PC-9 (cell line): ENCODE measurements at regions not wholly inside any gene's neighbourhood (a gene's known extent, or its start where the extent isn't known, plus 50 kb on each side); places are given as distances from the start of the nearest gene placed in this dataset.

ENCODE experiments used
- BruUV-seq: library from RNA; stranded (reverse); fragments of 400-500 nt; replicated peaks from 2 replicates; lab custom pipeline; 2021; lab: Mats Ljungman, UMichigan
- CTCF ChIA-PET: fragments of 300-600 bp; sonication (Branson Sonifier 250); formaldehyde crosslinking; loops from one replicate; lab custom pipeline; 2022; ENCODE audit warnings: antibody characterized with exemption; lab: Charles Lee
- POLR2A ChIA-PET: fragments of 300-600 bp; sonication (Branson Sonifier 250); formaldehyde crosslinking; loops from one replicate; lab custom pipeline; 2022; ENCODE audit warnings: antibody characterized with exemption; ENCODE audit not compliant: unreplicated experiment; lab: Charles Lee
- DNase-seq, 2 experiments: peaks; one replicate each; pipeline versions ENCODE4 v3.0.0 to v3.0.0-alpha.2; 2015 to 2022; ENCODE audit warnings: mixed read lengths in 1 of 2
- H2AFZ ChIP-seq: fragments of 200-600 bp; sonication (generic); 2 replicates; pipeline ENCODE4 v1.8.1; 2017; ENCODE audit warnings: antibody characterized with exemption
- H3F3A ChIP-seq: fragments of 200-600 bp; sonication (generic); 2 replicates; pipeline ENCODE4 v1.8.1; 2017; ENCODE audit warnings: antibody characterized with exemption, mild to moderate bottlenecking, low read depth; ENCODE audit not compliant: insufficient read depth
- H3K27ac ChIP-seq: fragments of 200-600 bp; sonication (generic); 2 replicates; pipeline ENCODE4 v1.6.1; 2016; ENCODE audit warnings: mixed run types
- H3K27me3 ChIP-seq: fragments of 200-600 bp; sonication (generic); 2 replicates; pipeline ENCODE4 v1.6.1; 2016; ENCODE audit warnings: low read depth, mixed run types; ENCODE audit not compliant: insufficient read depth
- H3K36me3 ChIP-seq: fragments of 200-600 bp; sonication (generic); 2 replicates; pipeline ENCODE4 v1.6.1; 2016; ENCODE audit warnings: low read depth, mixed run types
- H3K4me1 ChIP-seq: fragments of 200-600 bp; sonication (generic); replicated peaks from 2 replicates; pipeline ENCODE4 v1.6.1; 2016; ENCODE audit warnings: mixed run types; ENCODE audit not compliant: insufficient read depth
- H3K4me2 ChIP-seq: fragments of 200-600 bp; sonication (generic); 2 replicates; pipeline ENCODE4 v1.6.1; 2017; ENCODE audit warnings: mixed run types
- H3K4me3 ChIP-seq: fragments of 200-600 bp; sonication (generic); 2 replicates; pipeline ENCODE4 v1.6.1; 2016; ENCODE audit warnings: mixed run types
- H3K79me2 ChIP-seq: fragments of 200-600 bp; sonication (generic); 2 replicates; pipeline ENCODE4 v1.6.1; 2017; ENCODE audit warnings: low read depth, mixed run types
- H3K9me2 ChIP-seq: fragments of 200-600 bp; sonication (generic); 2 replicates; pipeline ENCODE4 v1.8.1; 2017; ENCODE audit warnings: mild to moderate bottlenecking; ENCODE audit not compliant: insufficient read depth
- H3K9me3 ChIP-seq: fragments of 200-600 bp; sonication (generic); 2 replicates; pipeline ENCODE4 v1.8.1; 2016; ENCODE audit warnings: low read depth; ENCODE audit not compliant: insufficient read depth
- H4K20me1 ChIP-seq: fragments of 200-600 bp; sonication (generic); 2 replicates; pipeline ENCODE4 v1.8.1; 2017; ENCODE audit not compliant: insufficient read depth
- EZH2 ChIP-seq: fragments of 200-600 bp; sonication (generic); IDR thresholded peaks from 2 replicates; pipeline ENCODE4 v1.8.0; 2017; ENCODE audit warnings: antibody characterized with exemption, low read depth
- intact Hi-C: fragments of 100-400 bp; cut with micrococcal nuclease; formaldehyde crosslinking; loops from one replicate; pipeline ENCODE4 v1.10.0; 2022; ENCODE audit not compliant: unreplicated experiment
- TF ChIP-seq, protein P1 (sequence below): fragments of 200-600 bp; sonication (generic); conservative IDR thresholded peaks from 2 replicates; pipeline ENCODE4 v1.6.1; 2017; ENCODE audit warnings: mixed run types, antibody characterized with exemption, mild to moderate bottlenecking, moderate library complexity

DNA sequence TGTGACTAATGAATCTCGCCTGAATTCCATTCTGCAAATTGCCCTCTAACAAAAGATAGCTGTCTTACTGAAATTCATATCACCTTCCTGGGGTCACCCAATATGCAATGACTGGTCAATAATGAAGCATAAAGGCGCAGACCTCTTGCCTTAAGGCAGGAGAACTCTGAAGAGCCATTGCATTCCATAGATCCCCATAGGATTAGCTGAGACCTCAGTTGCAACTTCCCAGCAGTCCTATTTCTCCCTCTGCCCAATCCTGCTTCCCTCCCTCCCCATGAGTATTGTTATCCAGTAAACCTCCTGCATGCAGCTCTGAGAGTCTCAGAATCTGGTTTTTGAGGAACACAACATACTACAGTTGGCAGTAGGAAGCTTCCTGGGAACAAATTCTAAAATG, 396.5 kb downstream of the DCAF12L2 start:
- H2AFZ ChIP-seq = no peak overlapping the region
- H4K20me1 ChIP-seq = no peaks in the 10 kb centered on the region
- no peaks in the 10 kb centered on the region for H3K4me1 ChIP-seq
- intact Hi-C loops = no loop called here
- no peaks in the 10 kb centered on the region for H3K36me3 ChIP-seq
- no peak overlapping the region for H3K27ac ChIP-seq
- no peaks in the 10 kb centered on the region for H3F3A ChIP-seq
- no peaks in the 10 kb centered on the region for H3K9me3 ChIP-seq
- DNase-seq = no peak
- no peaks in the 10 kb centered on the region for H3K9me2 ChIP-seq
- no peaks in the 10 kb centered on the region for H3K27me3 ChIP-seq
- no peak overlapping the region for H3K4me2 ChIP-seq
- TF ChIP-seq EZH2 = no peak
- TF ChIP-seq, protein P1, sequence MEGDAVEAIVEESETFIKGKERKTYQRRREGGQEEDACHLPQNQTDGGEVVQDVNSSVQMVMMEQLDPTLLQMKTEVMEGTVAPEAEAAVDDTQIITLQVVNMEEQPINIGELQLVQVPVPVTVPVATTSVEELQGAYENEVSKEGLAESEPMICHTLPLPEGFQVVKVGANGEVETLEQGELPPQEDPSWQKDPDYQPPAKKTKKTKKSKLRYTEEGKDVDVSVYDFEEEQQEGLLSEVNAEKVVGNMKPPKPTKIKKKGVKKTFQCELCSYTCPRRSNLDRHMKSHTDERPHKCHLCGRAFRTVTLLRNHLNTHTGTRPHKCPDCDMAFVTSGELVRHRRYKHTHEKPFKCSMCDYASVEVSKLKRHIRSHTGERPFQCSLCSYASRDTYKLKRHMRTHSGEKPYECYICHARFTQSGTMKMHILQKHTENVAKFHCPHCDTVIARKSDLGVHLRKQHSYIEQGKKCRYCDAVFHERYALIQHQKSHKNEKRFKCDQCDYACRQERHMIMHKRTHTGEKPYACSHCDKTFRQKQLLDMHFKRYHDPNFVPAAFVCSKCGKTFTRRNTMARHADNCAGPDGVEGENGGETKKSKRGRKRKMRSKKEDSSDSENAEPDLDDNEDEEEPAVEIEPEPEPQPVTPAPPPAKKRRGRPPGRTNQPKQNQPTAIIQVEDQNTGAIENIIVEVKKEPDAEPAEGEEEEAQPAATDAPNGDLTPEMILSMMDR = no peak
- H3K4me3 ChIP-seq = no peak overlapping the region
- ChIA-PET CTCF (no interaction called here), POLR2A (no interaction called here)
- H3K79me2 ChIP-seq = no peaks in the 10 kb centered on the region
- BruUV-seq = no TSS peak

DNA sequence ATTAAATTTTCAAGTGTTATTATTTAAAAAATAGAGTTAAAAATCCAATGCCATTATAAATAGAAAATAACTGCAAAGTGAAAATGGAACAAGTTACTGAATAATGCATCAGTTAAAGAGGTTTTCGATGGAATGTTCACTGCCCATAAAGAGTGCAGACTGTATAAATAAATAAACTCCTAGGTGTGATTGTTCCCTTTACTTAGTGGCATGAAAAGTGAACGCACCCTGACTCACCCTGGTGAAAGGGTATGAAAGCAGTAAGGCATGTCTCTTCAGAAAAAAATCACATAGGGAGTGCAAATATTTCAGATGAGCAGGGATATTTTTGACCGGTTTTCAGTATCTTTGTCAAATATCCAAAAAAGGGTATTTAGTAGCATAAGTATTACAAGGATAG, 387.8 kb downstream of the DCAF12L2 start:
- H3K4me2 ChIP-seq = no peak overlapping the region
- intact Hi-C loops = no loop called here
- H3K36me3 ChIP-seq = no peaks in the 10 kb centered on the region
- H3K4me3 ChIP-seq = no peak overlapping the region
- POLR2A ChIA-PET = no interaction called here
- TF ChIP-seq, protein P1 = no peak
- no peak for TF ChIP-seq EZH2
- no peak overlapping the region for H2AFZ ChIP-seq
- H3K4me1 ChIP-seq = no peaks in the 10 kb centered on the region
- BruUV-seq = no TSS peak
- no peaks in the 10 kb centered on the region for H3K79me2 ChIP-seq
- no peaks in the 10 kb centered on the region for H3K9me3 ChIP-seq
- DNase-seq = no peak
- no peak overlapping the region for H3K27ac ChIP-seq
- H3F3A ChIP-seq = no peaks in the 10 kb centered on the region
- H3K27me3 ChIP-seq = no peaks in the 10 kb centered on the region
- no peaks in the 10 kb centered on the region for H3K9me2 ChIP-seq
- no peaks in the 10 kb centered on the region for H4K20me1 ChIP-seq
- CTCF ChIA-PET = no interaction called here

DNA sequence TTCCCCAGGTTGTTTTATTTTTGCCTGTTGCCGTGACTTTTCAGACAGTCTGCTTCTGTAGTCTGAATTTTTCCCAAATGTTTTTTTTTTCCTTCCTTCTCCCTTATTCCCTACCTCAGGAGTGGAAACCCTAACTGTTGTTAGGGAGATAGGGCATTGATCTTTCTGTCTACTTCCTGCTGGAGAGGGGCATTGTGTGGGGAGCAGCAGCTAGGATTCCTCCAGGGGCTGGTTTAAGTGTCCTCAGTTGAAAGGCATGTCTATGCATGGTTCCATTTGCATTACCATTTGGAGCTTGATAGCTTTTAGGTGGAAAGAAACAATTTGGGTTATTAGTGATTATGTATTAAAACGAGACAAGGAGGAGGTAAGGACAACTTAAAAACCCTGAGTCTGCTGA, 383.9 kb downstream of the DCAF12L2 start:
- Histone ChIP-seq H3K27me3 (no peaks in the 10 kb centered on the region), H3K4me3 (no peak overlapping the region), H3K36me3 (no peaks in the 10 kb centered on the region), H3K27ac (no peak overlapping the region), H3K4me2 (no peak overlapping the region), H3K79me2 (no peaks in the 10 kb centered on the region), H3F3A (no peaks in the 10 kb centered on the region), H3K9me3 (no peaks in the 10 kb centered on the region), H3K9me2 (no peaks in the 10 kb centered on the region), H2AFZ (no peak overlapping the region), H3K4me1 (no peaks in the 10 kb centered on the region), H4K20me1 (no peaks in the 10 kb centered on the region)
- no peak for DNase-seq
- CTCF ChIA-PET = no interaction called here
- BruUV-seq = no TSS peak
- POLR2A ChIA-PET = no interaction called here
- intact Hi-C loops = no loop called here
- no peak for TF ChIP-seq EZH2
- TF ChIP-seq, protein P1 = no peak
